Stromal cell of bone marrow (primary cell): ENCODE measurements at regions not wholly inside any gene's neighbourhood (a gene's known extent, or its start where the extent isn't known, plus 50 kb on each side); places are given as distances from the start of the nearest gene placed in this dataset.
"Not testable (repeated sequence)": the region's sequence is repeated elsewhere in the genome, so short reads cannot be mapped to it uniquely, and the experiment has no call there.

Experiments
- DNase-seq: peaks from one replicate; pipeline ENCODE4 v3.0.0-alpha.2; 2012; ENCODE audit warnings: low read depth

GRCh38 chr12:58419905-58420304 lies 478.5 kb downstream of the ATP23 start:
- no peak for DNase-seq

GRCh38 chr12:58420503-58420902 lies 479.1 kb downstream of the ATP23 start:
- peak; percentile 76 for DNase-seq

DNA sequence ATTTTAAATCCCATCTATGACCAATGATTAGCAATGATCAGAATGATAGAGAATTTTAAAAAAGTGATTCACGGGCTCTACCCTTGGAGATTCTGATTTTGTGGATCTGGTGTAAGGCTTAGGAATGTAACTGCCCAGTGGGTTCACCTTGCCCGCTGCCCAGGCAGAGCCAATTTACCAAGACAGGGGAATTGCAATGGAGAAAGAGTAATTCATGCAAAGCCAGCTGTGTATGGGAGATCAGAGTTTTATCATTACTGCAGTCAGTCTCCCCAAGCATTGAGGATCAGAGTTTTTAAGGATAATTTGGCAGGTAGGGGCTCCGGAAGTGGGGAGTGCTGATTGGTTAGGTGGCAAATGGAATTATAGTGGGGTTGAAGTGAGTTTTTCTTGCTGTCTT lies 480.6 kb downstream of the ATP23 start:
- DNase-seq: no peak

DNA sequence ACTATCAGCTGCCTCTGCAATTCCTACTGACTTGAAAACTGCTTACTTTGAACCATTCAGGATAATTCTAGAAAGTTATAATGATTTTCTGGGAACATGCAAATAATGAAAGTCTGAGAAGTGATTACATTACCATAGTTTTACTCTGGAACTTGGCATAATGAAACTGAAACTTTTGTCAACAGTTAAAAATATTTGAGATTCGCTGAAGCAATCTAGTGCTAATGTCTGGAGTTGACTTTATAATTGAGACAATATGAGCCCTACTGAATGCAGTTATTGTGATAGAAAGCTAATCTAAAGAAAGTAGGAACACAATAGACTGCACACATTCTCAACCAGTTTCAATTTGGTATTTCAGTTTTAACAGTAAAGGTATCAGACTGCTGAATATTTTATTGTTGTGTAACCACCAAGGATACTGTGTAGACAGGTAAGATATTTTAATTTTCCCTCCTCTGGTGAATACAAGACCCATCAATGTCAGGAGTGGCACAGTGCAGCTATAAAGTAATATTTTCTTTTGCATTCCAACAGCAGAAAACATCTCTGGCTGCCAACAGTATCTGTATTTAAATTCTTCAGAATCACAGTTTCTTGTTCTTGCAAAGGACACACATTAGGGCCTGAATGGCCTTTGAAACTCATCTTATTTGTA lies 483.5 kb downstream of the ATP23 start:
- no peak for DNase-seq

DNA sequence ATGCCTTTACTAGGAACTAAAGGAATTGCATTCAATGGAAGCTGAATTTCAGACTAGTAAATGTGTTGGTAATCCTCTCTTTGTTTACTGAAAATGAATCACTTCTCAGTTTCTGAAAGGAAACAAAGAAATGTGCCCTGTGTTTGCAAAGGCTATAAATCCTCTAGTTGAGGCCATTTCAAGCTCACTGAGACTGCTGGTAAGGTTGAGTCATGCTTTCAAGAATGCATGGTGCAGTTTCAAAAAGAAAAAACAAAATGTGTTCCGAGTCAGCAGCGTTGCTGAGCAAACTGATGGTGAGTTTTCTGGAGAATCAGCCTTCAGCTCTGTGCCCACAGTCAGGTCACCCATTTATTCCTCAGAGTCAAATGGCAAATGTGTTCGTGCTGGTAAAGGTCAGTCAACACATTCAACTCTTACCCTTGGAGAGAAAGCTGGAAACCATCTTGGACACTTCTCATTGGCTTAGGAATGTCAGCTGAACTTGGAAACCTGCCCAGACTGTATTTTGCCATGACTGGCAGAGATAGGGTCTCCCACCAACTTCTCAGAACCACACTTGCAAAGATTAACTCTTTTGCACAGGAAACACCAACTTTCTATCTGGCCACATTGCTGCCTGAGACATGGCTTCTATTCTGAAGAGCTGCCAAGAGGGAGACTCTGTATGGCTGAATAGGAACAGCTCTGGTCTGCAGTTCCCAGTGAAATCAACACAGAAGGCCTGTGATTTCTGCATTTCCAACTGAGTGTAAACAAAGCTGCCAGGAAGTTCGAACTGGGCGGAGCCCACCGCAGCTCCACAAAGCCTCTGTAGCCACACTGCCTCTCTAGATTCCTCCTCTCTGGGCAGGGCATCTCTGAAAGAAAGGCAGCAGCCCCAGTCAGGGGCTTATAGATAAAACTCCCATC lies 484.4 kb downstream of the ATP23 start:
- peak; percentile 90 for DNase-seq

DNA sequence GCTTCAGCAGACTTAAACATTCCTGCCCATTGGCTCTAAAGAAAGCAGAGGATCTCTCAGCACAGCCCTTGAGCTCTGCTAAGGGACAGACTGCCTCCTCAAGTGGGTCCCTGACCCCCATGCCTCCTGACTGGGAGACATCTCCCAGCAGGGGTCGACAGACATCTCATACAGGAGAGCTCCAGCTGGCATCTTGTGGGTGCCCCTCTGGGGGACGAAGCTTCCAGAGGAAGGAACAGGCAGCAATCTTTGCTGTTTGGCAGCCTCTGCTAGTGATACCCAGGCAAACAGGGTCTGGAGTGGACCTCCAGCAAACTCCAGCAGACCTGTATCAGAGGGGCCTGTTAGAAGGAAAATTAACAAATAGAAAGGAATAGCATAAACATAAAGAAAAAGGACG lies 485.1 kb downstream of the ATP23 start:
- not testable (repeated sequence) for DNase-seq

DNA sequence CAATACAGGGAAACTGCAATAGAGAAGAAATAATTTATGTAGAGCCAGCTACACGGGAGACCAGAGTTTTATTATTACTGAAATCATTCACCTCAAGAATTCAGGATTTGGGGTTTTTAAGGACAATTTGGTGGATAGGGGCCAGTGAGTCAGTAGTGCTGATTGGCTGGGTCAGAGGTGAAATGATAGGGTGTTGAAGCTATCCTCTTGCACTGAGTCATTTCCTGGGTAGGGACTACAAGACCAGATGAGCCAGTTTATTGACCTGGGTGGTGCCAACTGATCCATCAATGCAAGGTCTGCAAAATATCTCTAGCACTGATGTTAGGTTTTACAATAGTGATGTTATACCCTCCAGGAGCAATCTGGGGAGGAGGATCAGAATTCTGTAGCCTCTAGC lies 486.3 kb downstream of the LRIG3 start:
- DNase-seq: no peak

GRCh38 chr12:58434726-58435125 lies 485.6 kb downstream of the LRIG3 start:
- DNase-seq: no peak

- no peak for DNase-seq
Observed at GRCh38 chr12:58435647-58436046, 484.7 kb downstream of the LRIG3 start.

GRCh38 chr12:58441483-58441882 lies 478.8 kb downstream of the LRIG3 start:
- DNase-seq: no peak

- no peak for DNase-seq
Observed at GRCh38 chr12:58443273-58443980, 476.9 kb downstream of the LRIG3 start.

DNA sequence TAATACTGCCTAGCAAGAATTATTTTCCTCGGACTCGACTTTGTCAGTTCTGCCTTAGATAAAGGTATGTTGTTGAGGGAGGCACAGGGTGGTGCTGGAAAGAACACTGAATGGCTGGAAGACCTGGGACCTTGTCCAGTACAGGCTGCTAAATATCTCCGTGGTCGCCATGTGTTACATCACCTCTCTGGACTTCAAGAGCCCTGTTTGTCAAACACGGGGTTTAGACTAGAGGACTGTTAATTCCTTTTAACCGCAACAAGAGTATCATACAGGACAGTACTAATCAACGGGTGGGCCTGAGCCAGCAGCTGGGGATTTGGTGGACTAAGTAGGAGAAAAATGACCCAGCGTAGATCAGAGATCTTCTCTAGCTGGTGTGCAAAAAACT lies 476.3 kb downstream of the LRIG3 start:
- no peak for DNase-seq

DNA sequence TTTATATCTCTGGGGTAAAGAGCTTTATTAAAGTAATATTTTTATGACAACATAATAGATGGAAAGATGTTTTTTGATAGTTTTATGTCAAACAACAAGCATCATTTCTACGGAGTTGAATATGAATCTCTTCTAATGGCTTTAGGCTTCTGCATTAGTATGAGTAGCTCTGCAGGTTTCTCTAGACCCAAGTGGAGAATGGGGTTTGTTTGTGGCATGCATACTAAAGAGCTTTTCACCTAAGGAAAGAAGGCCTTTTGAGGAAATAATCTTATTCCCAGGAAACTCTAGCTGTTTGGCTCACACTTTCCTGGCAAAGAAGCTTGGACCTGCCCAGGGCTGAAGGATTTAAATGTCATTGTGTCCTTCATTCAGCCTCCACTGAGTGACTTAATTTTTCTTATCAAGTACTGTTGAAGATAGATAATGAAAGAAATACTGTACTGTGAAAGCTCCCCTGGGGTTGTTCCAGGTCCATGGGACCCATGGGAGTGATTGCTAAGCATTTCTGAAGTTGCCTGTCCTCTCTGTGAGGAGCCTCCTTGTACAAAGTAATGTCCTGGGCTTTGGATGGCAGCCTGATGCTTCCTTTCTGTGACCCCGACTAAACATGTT lies 469.3 kb downstream of the LRIG3 start:
- no peak for DNase-seq

DNA sequence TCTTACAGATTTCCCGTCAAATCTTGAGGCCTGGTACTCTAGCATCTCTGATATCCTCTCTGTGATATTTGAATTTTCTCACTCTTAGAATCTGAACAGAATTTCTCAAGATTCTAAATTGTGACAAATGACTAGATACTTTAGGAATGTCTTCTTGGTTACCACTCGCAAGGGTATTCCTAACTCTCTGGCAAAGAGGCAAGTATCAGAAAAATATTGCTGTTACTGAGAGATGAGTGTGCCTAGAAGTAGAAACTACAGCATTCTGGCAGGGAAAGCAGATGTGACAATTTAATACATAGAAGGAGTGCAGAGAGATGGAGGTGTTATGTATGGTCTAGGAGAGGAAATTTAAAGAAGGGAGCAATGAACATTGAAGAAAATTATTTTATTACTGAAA lies 467.8 kb downstream of the LRIG3 start:
- DNase-seq: peak; percentile 31

DNA sequence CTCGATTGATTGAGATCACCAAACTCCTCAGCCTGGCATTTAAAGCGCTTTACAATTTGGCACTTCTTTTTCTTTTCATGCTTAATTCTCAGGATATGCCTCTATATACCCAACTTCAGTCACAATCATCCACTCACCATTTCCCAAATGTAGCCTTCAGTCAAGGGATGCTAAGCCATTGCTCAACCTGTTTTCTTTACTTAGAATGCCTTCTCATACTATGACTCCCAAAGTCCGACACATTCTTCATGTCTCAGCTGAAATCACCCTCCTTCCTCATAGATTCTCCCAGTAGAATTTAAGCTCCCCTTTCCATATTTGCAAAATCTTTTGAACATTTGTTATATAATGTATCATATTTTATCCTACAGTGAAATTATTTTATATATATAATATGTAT lies 467.0 kb downstream of the LRIG3 start:
- no peak for DNase-seq

DNA sequence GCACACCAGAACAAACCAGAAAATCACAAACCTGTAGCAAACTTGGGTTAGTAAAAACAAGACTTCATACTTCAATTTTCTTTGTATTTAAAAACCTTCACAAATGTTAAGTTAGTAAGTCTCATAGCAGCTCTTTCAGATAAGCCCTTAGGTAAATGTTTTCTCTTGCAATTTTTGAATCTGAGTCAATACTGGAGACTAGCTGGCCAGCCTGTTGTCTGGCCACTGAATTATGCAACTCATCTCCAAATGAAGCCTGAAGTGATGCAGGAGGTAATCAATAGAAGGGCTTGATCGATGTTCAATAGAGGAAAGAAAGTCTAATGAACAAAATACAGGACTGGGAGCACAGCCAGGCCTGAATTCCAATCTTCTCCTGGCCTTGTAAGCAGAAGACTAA lies 465.2 kb downstream of the LRIG3 start:
- DNase-seq: no peak

DNA sequence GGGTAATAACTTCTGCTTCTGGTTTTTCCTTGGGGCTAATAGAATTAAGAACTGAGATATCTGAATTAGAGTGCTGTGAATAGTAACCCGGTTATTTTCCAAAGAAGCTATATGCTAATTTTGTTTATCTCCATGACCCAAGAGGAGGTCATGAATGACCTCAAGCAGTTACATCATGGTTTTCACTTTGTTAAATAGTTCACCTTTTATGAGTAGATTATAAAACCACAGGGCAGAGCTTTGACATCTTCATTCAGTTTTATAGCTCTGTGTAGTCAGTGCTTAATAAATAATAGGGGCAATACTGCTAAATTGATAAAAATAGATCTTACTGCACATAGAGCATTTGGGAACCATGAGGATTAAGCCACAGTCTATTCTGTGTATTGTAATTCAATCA lies 462.2 kb downstream of the LRIG3 start:
- DNase-seq: no peak

DNA sequence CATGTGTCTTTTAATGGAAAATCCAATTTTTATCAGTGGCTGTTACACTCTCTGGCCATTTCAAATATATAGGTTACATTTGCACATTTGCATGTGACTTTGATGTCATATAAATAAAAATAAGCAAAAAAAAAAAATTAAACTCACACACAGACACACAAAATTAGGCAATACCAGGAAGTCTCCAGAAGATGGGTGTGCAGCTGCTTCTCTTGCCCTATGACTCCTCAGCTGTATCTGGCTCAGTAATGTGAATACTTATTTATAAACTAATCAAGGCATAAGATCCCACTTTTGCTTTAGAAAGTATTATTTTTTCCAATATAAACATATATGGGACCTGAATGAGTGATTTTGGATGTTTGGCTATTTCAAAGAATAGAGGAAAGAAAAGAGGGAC lies 461.1 kb downstream of the LRIG3 start:
- no peak for DNase-seq

- no peak for DNase-seq
Observed at GRCh38 chr12:58463051-58463450, 457.3 kb downstream of the LRIG3 start.

DNA sequence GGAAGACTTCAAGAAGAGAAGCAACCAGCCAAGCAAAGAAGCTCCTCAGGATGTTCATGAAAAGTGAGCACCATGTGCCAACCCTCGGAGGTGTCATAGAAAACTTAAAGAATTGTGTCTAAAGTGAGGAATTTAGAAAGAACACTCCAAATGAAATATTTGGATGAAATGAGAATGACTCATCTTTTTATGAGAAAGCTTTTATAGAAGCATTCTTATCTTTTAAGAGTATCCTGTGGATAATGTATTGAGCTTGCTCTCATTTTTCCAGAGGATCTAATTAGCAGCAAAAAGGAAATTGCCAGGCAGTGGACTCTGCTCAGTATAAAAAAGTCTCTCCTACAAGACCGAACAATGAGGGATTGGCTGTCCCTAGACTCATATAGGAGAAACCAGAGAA lies 454.9 kb downstream of the LRIG3 start:
- no peak for DNase-seq

DNA sequence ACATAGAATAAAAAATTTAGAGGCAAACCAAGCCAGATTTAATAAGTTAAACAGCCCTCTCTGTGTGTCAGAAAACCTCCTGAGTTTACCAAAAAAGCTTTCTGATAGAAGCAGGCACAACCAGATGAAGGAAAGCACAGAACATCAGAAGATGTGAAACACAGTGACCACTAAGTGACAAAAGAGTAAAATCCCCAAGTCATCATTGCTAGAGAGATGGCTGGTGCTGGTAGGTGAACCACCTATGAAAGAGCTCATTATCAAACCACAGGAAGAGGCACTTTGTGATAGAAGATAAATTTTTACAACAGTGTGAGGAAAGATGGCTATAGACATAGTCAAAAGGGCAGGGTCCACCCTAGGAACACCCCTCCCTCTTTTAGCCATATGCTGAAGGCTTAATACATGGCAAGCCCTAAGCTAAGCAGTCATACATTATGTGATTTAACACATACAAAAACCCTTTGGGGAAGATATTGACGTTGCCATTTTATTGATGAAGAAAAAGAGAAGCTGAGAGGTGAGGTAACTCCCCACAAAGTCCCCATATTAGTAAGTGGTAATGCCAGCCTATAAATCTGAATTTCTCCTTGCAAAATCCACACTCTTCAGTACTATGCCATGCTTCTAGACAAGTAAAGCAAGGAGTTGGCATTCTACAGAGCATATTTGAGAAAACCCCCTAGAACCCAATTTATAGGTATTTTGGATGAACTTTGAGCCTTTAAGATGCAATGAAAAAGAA lies 449.9 kb downstream of the LRIG3 start:
- no peak for DNase-seq

DNA sequence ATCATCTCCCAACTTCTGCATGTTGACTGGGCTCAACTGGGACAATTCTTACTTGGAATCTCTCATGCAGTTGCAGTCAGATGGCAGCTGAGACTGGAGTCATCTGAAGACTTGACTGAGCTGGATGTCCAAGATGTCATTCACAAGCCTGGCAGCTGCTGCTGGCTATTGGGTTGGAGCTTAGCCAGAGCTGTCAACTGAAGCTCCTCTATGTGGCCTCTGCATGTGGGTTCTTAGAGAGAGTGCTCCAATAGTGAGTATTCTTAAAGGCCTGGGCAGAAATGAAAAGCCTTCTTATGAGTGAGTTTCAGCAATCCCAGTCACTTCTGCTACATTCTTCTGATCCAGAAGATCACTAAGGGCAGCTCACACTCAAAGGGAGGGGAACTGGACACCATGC lies 440.9 kb downstream of the LRIG3 start:
- DNase-seq: no peak
